ENCODE measurements at regions not wholly inside any gene's neighbourhood (a gene's known extent, or its start where the extent isn't known, plus 50 kb on each side); places are given as distances from the start of the nearest gene placed in this dataset.
"Not testable (repeated sequence)": the region's sequence is repeated elsewhere in the genome, so short reads cannot be mapped to it uniquely, and the experiment has no call there.

DNA sequence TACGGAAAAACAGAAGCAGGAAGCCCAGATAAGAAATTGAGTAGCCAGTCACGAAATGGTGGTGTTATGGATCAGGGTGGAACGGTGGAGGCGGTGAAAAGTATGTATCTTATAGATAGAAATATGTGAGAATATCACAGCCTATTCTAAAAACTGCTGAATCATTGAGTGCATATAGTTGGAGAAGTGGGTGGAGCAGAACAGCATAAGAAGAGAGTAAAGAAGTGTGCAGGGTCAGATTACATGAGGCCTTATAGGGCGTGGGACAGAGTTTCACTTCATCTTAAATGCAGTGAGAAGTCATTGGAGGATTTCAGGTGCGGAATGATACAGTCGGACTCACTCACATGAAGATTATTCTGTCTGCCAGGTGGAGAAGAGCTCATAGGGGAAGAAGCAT, 293.1 kb downstream of the TRIML1 start:
- no peak overlapping the region for H3K4me3 ChIP-seq (ENCODE audit: low read depth, low read length)

DNA sequence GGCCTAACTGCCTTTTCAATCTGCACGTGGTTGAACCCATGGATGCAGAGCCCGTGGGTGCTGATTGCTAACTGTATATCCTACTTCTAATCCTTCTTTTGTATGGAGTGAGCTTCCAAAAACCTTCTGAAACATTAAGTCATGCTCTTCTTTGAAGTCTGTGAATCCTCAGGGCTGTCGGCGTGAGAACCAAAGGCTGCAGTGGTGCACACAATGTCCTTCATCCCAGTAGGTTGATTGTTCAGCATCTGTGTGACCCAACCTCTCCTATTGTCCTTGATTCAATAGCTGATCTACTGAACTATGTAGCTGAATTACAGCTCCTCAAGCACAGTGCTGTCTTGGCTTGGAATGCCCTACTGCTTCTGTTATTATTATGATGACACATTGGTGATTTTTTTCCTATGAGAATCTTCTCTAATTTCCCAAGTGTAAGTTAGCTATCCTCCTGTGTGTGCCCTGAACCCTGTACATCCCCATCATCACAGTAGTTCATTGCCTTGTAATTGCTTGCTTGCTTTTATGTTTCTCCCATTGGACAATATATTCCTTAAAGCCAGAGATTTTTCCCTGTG, 294.6 kb downstream of the TRIML1 start:
- no peak overlapping the region for H3K4me3 ChIP-seq (ENCODE audit: low read depth, low read length)

DNA sequence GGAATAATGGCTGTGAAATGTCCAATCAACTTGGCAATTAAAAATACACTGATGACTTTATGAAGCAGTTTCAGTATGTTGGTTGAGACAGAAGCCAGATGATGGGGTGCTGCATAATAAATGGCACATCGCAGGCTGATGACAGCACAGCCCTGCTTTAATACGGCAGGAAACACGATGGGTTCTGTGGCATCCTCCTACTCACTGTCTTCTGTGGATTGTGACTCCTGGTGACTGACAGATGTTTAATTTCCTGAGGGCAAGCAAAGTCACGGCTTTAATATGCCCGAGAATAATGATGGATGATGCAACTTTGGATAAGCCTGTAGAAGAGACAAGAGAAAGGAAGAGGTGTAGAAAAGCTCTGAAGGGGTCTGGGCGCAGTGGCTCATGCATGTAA, 295.4 kb downstream of the TRIML1 start:
- H3K4me3 ChIP-seq (ENCODE audit: low read depth, low read length): no peak overlapping the region

DNA sequence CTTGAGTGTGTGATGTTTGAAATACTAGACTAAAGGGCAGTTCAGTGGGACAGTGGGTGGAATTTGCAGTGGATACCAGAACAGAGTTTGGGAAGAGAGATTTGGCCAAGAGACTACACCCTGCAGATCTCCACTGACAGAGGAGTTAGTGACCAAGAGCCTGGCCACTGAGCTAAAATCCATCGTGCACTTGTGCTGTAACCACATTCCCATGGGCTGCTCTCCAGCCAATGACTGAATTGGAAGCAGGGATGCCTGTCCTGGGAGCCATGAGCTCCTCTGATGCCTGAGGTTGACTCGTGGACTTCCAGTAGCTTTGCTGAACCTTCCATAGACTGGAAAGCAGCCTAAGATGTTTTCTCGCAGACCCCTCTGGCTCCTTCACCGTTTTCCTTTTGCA, 296.1 kb downstream of the TRIML1 start:
- no peak overlapping the region for H3K4me3 ChIP-seq (ENCODE audit: low read depth, low read length)

DNA sequence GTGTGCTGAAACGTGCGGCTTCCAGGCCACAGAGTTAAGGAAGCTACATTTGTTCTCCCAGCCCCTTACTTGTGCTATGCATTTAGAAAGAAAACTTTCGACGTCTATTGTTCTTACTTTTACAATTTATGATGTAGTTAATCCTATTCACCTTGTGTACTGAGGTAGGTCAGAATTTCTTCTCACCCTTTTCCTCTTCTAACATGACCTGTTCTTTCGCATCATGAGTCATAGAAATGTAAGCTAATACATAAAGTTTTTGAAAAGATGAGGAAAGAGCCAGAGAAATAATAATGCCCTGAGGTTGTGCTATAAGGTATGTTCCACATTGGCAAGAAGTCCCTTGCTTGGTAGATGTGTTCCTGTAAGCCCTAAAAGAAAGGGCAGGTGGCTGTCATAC, 298.3 kb downstream of the TRIML1 start:
- H3K4me3 ChIP-seq (ENCODE audit: low read depth, low read length): no peak overlapping the region

DNA sequence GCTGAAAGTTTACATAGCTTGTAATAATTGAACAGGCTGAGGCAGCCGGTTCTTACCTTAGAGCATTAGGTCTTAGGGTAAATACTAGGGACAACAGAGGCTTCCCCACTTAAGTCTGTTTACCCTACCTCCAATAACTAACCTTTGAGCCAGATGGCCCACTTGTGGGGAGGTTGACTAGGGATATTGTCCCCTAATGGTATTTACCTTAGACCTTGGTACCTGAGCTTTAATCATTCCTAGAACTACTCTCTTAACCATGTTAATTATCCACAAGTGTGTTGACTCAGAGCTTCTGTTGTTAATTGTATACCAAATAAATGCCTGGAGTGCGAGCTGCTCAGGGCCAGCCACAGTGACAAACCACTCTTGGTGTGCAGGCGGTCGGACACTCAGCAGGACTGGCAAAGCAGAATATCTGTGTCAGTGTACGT, 299.2 kb downstream of the TRIML1 start:
- not testable (repeated sequence) for H3K4me3 ChIP-seq (ENCODE audit: low read depth, low read length)

DNA sequence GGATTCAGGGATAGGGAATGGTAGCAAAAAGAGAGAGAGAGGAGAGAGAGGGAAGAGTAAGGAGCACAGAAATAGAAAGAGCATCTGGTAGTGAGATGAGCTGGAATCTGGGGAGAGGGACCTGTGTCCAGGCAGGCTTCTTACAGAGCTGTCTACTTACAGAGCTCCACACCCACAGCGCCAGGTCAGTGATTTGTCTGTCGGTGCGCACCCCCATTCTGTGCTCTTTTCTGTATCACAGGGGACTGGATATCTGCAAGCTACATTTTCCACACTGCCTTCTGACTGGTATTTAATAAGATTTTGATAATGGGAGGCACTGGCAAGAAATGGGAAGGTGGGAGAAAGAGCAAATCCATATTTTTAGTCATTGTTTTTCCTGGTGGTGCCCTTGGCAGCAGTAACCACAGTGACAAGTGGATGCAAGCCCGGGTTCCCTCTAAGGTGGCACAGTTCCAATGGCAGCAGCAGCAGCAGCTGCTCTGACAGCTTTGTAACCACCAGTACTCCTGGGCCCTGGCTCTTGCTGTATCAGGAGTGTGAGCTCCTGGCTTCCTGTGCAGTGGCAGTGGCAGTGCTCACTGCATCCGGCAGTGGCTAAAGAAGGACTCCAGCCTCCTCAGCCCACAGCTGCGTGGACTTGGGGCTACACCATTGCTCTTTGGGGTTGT, 300.5 kb downstream of the TRIML1 start:
- no peak overlapping the region for H3K4me3 ChIP-seq (ENCODE audit: low read depth, low read length)

DNA sequence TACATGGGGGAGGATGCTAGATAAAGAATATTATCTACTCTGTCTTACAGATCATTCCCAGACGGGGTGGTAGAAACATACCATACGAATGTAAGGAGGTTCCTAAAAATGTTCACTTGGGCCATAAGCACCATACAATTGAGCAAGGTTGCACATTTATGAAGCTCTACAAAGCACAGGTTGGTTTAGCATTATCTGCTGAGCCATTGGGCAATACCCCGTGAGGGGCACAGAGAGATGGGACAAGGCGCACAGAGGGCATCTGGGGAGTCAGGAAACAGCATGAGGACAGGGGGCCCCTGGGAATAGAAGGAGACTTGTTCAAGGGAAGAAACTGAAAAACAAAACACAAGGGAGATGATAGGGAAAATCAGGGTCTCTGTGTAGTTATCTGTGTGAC, 305.3 kb downstream of the TRIML1 start:
- H3K4me3 ChIP-seq (ENCODE audit: low read depth, low read length): no peak overlapping the region

DNA sequence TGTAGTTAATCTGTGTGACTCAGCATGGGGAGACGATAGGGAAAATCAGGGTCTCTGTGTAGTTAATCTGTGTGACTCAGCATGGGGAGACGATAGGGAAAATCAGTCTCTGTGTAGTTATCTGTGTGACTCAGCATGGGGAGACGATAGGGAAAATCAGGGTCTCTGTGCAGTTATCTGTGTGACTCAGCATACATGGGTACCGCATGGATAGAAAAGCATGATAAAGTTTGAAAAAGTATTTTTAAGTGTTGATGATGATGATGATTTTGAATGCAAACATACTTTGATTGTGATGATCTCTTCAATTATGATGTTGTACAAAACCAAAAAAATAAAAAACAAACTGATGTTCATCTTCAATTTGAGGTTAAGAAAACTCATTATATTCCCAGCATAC, 309.8 kb downstream of the TRIML1 start:
- H3K4me3 ChIP-seq (ENCODE audit: low read depth, low read length): not testable (repeated sequence)

DNA sequence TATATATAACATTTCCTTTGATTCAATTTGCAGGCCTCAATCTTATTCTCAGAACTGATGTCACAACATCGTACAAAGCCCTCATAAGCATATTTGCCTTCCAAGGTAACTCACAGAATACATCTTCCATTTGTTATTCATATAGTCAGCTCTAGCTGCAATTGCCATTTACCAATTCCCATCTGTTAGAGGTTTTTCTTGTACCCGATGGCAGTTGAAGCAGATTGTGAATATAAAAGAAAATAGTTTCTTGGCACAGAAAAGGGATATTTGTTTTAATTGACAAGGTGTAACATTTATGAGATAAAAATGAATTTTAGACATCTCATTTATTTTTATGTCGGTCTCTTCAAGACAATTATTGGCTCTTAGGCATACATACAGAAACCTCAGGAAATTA, 311.3 kb downstream of the TRIML1 start:
- H3K4me3 ChIP-seq (ENCODE audit: low read depth, low read length): no peak overlapping the region

DNA sequence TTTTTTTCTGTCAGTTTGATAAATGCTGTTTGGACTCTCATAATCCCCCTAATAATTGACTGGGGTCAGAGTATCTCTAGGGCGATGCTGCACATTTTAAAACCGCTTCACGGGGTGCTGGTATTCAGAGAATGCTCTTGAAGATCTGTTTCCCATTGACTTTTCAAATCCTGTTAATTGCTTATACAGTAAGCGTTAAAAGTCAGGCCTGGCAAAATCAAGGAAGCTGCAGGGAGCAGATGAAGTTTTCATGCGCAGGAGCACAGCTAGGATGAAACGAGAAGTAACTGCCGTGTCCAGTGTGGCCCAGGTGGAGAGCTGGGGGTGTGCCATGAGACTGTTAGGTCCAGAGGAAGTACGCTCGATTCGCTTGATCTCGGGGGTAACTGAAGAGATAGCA, 312.9 kb downstream of the TRIML1 start:
- H3K4me3 ChIP-seq (ENCODE audit: low read depth, low read length): no peak overlapping the region

DNA sequence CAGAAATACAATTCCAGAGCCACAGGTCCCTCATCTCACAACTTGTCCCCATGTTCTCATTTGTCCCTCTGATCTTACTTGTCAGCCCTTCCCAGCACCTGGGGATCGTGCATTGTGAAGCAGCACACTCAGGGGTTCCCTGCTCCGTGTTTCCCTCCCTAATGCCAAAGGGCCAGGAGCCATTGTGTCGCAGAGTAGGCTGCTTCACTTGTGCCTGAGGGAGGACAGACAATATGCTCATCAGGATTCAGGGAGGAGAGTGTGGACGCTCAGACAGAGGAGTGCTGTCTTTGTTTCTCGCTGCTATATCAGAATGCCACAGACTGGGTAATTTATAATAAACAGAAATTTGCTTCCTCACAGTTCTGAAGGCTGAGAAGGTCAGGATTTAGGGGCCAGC, 315.3 kb downstream of the TRIML1 start:
- no peak overlapping the region for H3K4me3 ChIP-seq (ENCODE audit: low read depth, low read length)

DNA sequence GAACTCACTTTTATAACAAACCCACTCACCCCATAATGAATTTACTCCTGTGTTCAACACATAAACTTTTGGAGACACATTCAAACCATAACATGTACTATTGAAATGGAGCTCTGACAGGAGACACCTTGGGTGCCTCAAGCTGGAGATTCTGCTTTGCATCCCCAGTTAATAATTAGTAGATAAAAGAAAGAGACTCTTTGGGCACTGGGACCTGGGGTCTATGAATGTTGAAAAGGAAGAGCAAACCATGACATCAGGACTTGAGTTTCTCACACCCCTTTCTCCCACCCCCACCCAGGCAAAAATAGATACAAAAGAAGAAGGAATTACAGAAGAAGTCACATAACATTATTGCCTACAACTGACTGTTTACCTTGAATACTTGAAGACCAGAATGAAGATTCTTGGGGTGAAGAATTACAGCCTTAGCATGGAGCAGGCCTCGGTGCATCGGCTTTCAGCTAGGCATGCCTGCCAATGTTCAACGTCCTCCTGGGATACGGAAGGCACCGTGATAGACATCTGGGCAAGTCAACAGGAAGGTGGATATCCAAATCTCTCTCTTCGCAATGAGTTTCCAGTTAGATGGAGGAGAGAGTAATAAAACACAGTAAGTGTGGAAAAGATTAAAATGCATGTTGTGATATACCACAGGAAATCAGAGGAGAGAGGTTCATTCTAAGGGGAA, 316.0 kb downstream of the TRIML1 start:
- peak overlapping the region; percentile 46 for H3K4me3 ChIP-seq (ENCODE audit: low read depth, low read length)

DNA sequence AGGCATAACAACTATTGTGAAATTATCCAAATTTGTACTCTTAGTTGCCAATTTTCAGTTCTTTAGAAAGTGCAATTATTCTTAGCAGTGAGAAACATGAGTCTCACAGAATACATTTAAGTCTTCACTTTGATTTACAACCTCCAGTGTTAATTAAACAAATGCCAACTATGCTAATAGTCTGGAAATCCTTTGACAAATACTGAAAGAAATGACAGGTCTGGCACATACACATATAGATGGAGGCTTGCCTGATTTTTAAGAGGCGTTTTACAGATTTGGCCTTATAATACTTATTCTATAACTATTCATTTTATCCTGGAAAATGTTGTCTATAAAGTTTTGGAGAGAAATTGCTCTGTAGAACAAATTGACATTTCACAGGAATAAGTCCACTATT, 320.1 kb downstream of the TRIML1 start:
- no peak overlapping the region for H3K4me3 ChIP-seq (ENCODE audit: low read depth, low read length)

DNA sequence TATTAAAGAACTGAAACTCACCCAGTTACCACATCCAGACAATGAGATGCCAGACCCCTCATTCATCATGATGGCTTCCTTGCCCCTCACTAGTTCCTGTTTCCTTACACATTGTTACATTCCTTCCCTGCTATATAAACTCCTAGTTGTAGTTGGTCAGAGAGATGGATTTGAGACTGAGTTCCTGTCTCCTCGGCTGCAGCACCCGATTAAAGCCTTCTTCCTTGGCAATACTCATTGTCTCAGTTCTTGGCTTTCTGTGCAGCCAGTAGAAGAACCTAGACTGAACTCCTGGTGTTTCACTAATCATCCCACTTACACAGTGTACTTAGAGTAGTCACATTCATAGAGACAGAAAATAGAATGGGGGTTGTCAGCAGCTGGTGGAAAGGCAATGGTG, 324.7 kb downstream of the TRIML1 start:
- H3K4me3 ChIP-seq (ENCODE audit: low read depth, low read length): no peak overlapping the region

DNA sequence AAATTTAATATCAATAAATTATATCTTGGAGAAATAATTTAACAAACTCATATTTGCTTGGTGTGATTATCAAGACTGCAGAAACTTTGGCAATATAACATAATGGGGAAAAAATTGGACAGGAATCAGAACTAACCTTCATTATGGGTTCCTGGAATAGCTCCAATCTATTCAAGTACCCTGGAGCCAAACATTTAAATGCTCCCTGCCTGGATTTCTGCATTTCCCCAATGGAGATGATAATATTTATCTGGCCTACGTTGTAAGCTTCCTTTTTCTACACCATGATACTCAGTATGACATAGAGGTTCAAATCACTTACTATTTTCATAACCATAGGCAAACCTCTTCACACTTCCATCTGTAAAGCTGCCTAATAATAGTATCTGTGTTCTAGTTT, 326.8 kb downstream of the TRIML1 start:
- no peak overlapping the region for H3K4me3 ChIP-seq (ENCODE audit: low read depth, low read length)

DNA sequence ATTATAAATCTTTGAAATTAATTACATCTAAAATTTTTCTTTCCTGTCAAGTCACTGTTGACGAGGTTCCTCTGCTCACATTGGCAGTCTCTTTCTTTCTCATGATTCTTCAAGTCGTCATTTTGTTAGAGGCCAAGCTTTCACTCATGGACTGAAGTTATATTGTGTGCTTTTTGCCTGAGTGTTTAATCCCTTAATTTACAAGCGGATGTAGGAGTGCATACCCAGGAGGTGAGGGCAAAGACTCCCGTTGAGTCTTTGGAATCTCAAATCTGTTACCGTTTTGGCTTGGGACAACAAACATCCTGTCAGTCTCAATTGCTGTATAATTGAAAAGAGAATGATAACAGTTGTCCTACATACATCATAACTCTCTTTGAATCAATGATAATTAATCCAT, 345.0 kb downstream of the TRIML1 start:
- no peak overlapping the region for H3K4me3 ChIP-seq (ENCODE audit: low read depth, low read length)

DNA sequence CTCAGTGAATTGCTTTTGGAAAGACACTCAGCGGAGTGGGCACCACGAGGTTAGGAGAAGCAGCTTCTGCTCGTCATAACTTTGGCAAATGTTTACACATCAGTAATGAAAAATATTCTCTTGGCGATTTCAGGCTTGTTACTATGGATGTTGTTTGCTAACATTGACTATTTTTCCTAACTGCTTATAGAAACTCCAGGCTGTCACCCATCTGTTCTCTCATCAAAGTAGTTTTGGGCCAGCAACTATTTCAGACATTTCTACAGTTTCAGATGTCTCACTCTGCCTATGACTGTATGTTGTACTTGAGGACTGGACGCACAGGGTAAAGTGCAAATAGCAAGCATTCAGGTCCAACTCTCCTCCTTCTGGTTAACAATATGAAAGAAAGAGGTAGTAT, 346.7 kb downstream of the TRIML1 start:
- H3K4me3 ChIP-seq (ENCODE audit: low read depth, low read length): no peak overlapping the region

DNA sequence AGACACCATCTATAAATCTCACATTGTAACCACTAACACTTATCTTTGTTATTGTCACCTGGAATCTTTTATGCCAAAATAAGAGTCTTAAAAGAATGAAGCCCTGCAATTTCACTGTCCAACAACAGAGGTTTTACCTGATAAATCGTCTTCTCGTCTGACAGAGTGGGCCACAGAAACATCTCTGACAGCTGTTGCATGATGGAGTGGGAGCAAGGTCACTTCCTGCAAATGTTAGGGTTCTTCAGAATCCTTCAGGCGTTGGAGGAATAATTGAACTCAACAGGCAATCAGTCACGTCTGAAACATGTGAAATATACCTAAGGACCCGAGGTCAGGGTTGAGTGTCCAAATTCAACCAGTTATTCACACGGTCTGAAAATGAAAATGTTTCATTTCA, 353.6 kb downstream of the TRIML1 start:
- H3K4me3 ChIP-seq (ENCODE audit: low read depth, low read length): no peak overlapping the region

DNA sequence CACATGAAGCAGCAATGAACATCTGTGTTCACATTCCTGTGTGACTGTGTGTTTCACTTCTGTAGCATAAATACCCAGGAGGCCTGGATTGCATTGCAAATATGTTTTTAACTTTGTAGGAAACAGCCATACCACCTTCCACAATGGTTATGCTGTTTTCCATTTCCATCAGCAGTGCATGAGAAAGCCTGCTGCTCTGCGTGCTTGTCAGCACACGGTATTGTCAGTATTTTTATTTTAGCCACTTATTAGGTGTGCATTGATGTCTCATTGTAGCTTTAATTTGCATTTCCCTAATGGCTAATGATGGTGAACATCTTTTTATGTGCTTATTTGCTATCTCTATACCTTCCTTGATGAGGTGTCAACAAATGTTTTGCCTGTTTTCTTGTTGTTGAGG, 355.9 kb downstream of the TRIML1 start:
- H3K4me3 ChIP-seq (ENCODE audit: low read depth, low read length): no peak overlapping the region

DNA sequence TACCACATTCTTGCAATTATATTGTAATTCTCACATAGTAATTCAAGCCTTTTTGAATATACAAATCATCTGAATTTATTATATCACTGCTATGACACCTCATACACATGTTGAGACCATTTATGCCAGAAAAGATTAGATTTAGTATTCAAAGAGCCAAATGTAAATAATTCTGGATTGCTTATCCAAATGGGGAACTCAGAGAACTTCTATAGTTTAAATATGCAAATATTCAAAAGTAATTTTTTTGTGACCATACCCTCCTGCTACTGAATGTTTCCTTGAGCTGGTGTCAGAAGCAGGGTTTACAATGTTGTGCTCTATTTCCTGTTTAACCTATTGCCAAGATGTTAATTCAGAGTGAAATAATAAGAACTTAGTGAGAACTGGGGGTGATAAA, 372.2 kb downstream of the TRIML1 start:
- H3K4me3 ChIP-seq (ENCODE audit: low read depth, low read length): no peak overlapping the region

DNA sequence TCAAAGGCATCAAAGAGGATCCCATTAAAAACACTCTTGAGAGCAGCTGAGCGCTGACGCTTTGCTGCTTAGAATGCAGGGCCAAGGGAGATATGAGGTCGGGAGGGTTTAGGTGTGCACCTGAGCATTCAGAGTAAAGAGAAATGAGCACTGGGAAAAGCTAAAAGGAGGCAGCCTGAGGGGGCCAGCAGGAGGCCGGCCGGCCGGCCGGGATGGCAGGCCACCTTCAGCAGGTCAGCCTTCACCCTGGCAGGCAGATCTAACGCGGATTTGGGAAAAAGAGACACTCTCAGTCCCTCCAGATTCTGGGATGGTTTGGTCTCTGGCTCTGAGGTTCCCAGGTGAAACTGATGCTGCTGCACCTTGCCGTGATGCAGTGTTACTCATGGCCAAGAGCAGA, 393.5 kb downstream of the TRIML1 start:
- no peak overlapping the region for H3K4me3 ChIP-seq (ENCODE audit: low read depth, low read length)

DNA sequence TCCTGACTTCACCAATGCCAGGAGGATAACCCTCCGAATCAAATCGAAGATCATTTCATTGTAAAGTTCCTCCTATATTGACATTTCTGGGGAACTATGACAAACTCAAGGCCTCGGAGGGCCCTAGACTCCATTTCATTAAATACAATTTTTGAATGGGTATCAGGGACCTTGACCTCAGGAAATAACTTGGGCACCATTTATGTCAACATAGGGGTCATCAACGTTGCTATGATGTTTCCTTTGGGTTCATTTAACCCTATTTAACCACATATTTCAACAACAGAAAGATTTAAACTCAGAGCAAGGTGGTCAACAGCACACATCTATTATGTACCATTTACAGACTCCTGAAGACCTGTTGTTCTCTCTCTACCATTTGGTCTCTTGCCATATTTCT, 395.1 kb downstream of the TRIML1 start:
- no peak overlapping the region for H3K4me3 ChIP-seq (ENCODE audit: low read depth, low read length)

Measured in iPS-11a (cell line).